ENCODE measurements at regions not wholly inside any gene's neighbourhood (a gene's known extent, or its start where the extent isn't known, plus 50 kb on each side); places are given as distances from the start of the nearest gene placed in this dataset.
"Not testable (repeated sequence)": the region's sequence is repeated elsewhere in the genome, so short reads cannot be mapped to it uniquely, and the experiment has no call there.

GRCh38 chr12:131312793-131313545, 359.3 kb downstream of the ADGRD1 start:
- no peak for DNase-seq (ENCODE audit: low read depth)

- DNase-seq (ENCODE audit: low read depth) = no peak
Observed at GRCh38 chr12:131313635-131314034, 359.9 kb downstream of the ADGRD1 start.

GRCh38 chr12:131314524-131315090, 360.9 kb downstream of the ADGRD1 start:
- DNase-seq (ENCODE audit: low read depth) = no peak

- DNase-seq (ENCODE audit: low read depth) = no peak
Observed at GRCh38 chr12:131315601-131316000, 361.9 kb downstream of the ADGRD1 start.

GRCh38 chr12:131316388-131316787, 362.7 kb downstream of the ADGRD1 start:
- DNase-seq (ENCODE audit: low read depth) = no peak

- DNase-seq (ENCODE audit: low read depth) = no peak
Observed at GRCh38 chr12:131318045-131318685, 364.5 kb downstream of the ADGRD1 start.

- DNase-seq (ENCODE audit: low read depth) = no peak
Observed at GRCh38 chr12:131321988-131322387, 368.3 kb downstream of the ADGRD1 start.

GRCh38 chr12:131322460-131322859, 368.8 kb downstream of the ADGRD1 start:
- DNase-seq (ENCODE audit: low read depth) = not testable (repeated sequence)

GRCh38 chr12:131323879-131324278, 370.2 kb downstream of the ADGRD1 start:
- no peak for DNase-seq (ENCODE audit: low read depth)

GRCh38 chr12:131327521-131328488, 374.1 kb downstream of the ADGRD1 start:
- no peak for DNase-seq (ENCODE audit: low read depth)

GRCh38 chr12:131328861-131329845, 375.4 kb downstream of the ADGRD1 start:
- not testable (repeated sequence) for DNase-seq (ENCODE audit: low read depth)

- no peak for DNase-seq (ENCODE audit: low read depth)
Observed at GRCh38 chr12:131330106-131330815, 376.6 kb downstream of the ADGRD1 start.

GRCh38 chr12:131331148-131331750, 377.5 kb downstream of the ADGRD1 start:
- no peak for DNase-seq (ENCODE audit: low read depth)

- no peak for DNase-seq (ENCODE audit: low read depth)
Observed at GRCh38 chr12:131332224-131332623, 378.5 kb downstream of the ADGRD1 start.

GRCh38 chr12:131333136-131333535, 377.8 kb upstream of the SFSWAP start:
- DNase-seq (ENCODE audit: low read depth) = no peak

- DNase-seq (ENCODE audit: low read depth) = no peak
Observed at GRCh38 chr12:131333621-131334440, 377.1 kb upstream of the SFSWAP start.

GRCh38 chr12:131334835-131335234, 376.1 kb upstream of the SFSWAP start:
- DNase-seq (ENCODE audit: low read depth) = no peak

GRCh38 chr12:131335456-131335855, 375.4 kb upstream of the SFSWAP start:
- DNase-seq (ENCODE audit: low read depth) = no peak

- not testable (repeated sequence) for DNase-seq (ENCODE audit: low read depth)
Observed at GRCh38 chr12:131337861-131338260, 373.0 kb upstream of the SFSWAP start.
